BE2C (cell line): ENCODE measurements at regions not wholly inside any gene's neighbourhood (a gene's known extent, or its start where the extent isn't known, plus 50 kb on each side); places are given as distances from the start of the nearest gene placed in this dataset.

ENCODE experiments used
- DNase-seq: peaks from one replicate; pipeline ENCODE4 v3.0.0-alpha.2; 2020
- H3K27me3 ChIP-seq: fragments of 250-450 bp; sonication (Bioruptor Pico); 2 replicates; pipeline ENCODE4 v1.5.1; 2020; ENCODE audit warnings: mild to moderate bottlenecking
- H3K36me3 ChIP-seq: fragments of 250-450 bp; sonication (Bioruptor Pico); 2 replicates; pipeline ENCODE4 v1.5.1; 2020; ENCODE audit warnings: mild to moderate bottlenecking
- H3K4me1 ChIP-seq: fragments of 250-450 bp; sonication (Bioruptor Pico); 2 replicates; pipeline ENCODE4 v1.5.1; 2020
- H3K4me3 ChIP-seq: 2 replicates; pipeline ENCODE4 v1.5.1; 2011; ENCODE audit warnings: low read depth, low read length
- H3K9me3 ChIP-seq: fragments of 250-450 bp; sonication (Bioruptor Pico); 2 replicates; pipeline ENCODE4 v1.5.1; 2020
- CTCF ChIP-seq: IDR thresholded peaks from 2 replicates; pipeline ENCODE4 v1.5.1; 2012; ENCODE audit warnings: mild to moderate bottlenecking, low read depth, low read length

- H3K4me1 ChIP-seq, result peaks cover 24% of the 10 kb centered on the region
- peak; percentile 46 for DNase-seq
- no peaks in the 10 kb centered on the region for H3K27me3 ChIP-seq
- H3K36me3 ChIP-seq, result no peaks in the 10 kb centered on the region
- H3K4me3 ChIP-seq, result no peak overlapping the region
- no peaks in the 10 kb centered on the region for H3K9me3 ChIP-seq
- TF ChIP-seq CTCF, result no peak
Measured at GRCh38 chr4:41318839-41319530, 62.3 kb downstream of the UCHL1 start.

GRCh38 chr4:41319553-41319952 is 62.8 kb downstream of the UCHL1 start:
- no peak overlapping the region for H3K4me3 ChIP-seq
- H3K27me3 ChIP-seq, result no peaks in the 10 kb centered on the region
- peak; percentile 32 for DNase-seq
- TF ChIP-seq CTCF, result no peak
- peaks cover 26% of the 10 kb centered on the region for H3K4me1 ChIP-seq
- H3K36me3 ChIP-seq, result no peaks in the 10 kb centered on the region
- H3K9me3 ChIP-seq, result no peaks in the 10 kb centered on the region

GRCh38 chr4:41320278-41320677 is 63.5 kb downstream of the UCHL1 start:
- no peak overlapping the region for H3K4me3 ChIP-seq
- H3K4me1 ChIP-seq, result peaks cover 32% of the 10 kb centered on the region
- no peak for TF ChIP-seq CTCF
- H3K36me3 ChIP-seq, result no peaks in the 10 kb centered on the region
- H3K9me3 ChIP-seq, result no peaks in the 10 kb centered on the region
- no peaks in the 10 kb centered on the region for H3K27me3 ChIP-seq
- no peak for DNase-seq

- DNase-seq, result no peak
Measured at GRCh38 chr4:41320786-41321185, 64.1 kb downstream of the UCHL1 start.

GRCh38 chr4:41321216-41321945 is 64.7 kb downstream of the UCHL1 start:
- H3K36me3 ChIP-seq, result no peaks in the 10 kb centered on the region

More at GRCh38 chr4:41320786-41321185, 64.1 kb downstream of the UCHL1 start:
- no peaks in the 10 kb centered on the region for H3K9me3 ChIP-seq
- H3K4me3 ChIP-seq, result no peak overlapping the region
- H3K27me3 ChIP-seq, result no peaks in the 10 kb centered on the region
- no peak for TF ChIP-seq CTCF
- H3K4me1 ChIP-seq, result peaks cover 35% of the 10 kb centered on the region
- H3K36me3 ChIP-seq, result no peaks in the 10 kb centered on the region

More at GRCh38 chr4:41321216-41321945, 64.7 kb downstream of the UCHL1 start:
- no peak for DNase-seq
- H3K9me3 ChIP-seq, result no peaks in the 10 kb centered on the region
- no peak overlapping the region for H3K4me3 ChIP-seq
- peaks cover 37% of the 10 kb centered on the region for H3K4me1 ChIP-seq
- H3K27me3 ChIP-seq, result no peaks in the 10 kb centered on the region
- no peak for TF ChIP-seq CTCF
